Karpas-422 (cell line): ENCODE measurements at regions not wholly inside any gene's neighbourhood (a gene's known extent, or its start where the extent isn't known, plus 50 kb on each side); places are given as distances from the start of the nearest gene placed in this dataset.

Source experiments
- DNase-seq: peaks from one replicate; pipeline ENCODE4 v3.0.0-alpha.2; 2015
- H2AFZ ChIP-seq: fragments of 200-600 bp; sonication (generic); 2 replicates; pipeline ENCODE4 v1.6.1; 2014; ENCODE audit warnings: antibody characterized with exemption, low read length, mixed read lengths
- H3K27ac ChIP-seq: fragments of 200-600 bp; sonication (generic); 2 replicates; pipeline ENCODE4 v1.5.1; 2014; ENCODE audit warnings: mild to moderate bottlenecking, low read length, moderate library complexity
- H3K27me3 ChIP-seq: fragments of 200-600 bp; sonication (generic); 2 replicates; pipeline ENCODE4 v1.6.1; 2014; ENCODE audit warnings: low read length, mixed read lengths
- H3K36me3 ChIP-seq: fragments of 200-600 bp; sonication (generic); 2 replicates; pipeline ENCODE4 v1.6.1; 2014; ENCODE audit warnings: low read length, mixed read lengths; ENCODE audit not compliant: insufficient read depth
- H3K4me1 ChIP-seq: fragments of 200-600 bp; sonication (generic); 2 replicates; pipeline ENCODE4 v1.6.1; 2014; ENCODE audit warnings: mild to moderate bottlenecking, low read length, mixed read lengths
- H3K4me2 ChIP-seq: fragments of 200-600 bp; sonication (generic); 2 replicates; pipeline ENCODE4 v1.6.1; 2014; ENCODE audit warnings: low read length, low read depth, mild to moderate bottlenecking; ENCODE audit not compliant: poor library complexity, severe bottlenecking
- H3K4me3 ChIP-seq: fragments of 200-600 bp; sonication (generic); 2 replicates; pipeline ENCODE4 v1.5.1; 2014; ENCODE audit warnings: mild to moderate bottlenecking, antibody characterized with exemption, low read length, mixed read lengths
- H3K79me2 ChIP-seq: fragments of 200-600 bp; sonication (generic); 2 replicates; pipeline ENCODE4 v1.6.1; 2014; ENCODE audit warnings: mild to moderate bottlenecking, low read length, mixed read lengths
- H3K9ac ChIP-seq: fragments of 200-600 bp; sonication (generic); 2 replicates; pipeline ENCODE4 v1.6.0; 2014; ENCODE audit warnings: low read length
- H3K9me2 ChIP-seq: fragments of 200-600 bp; sonication (generic), shearing (Covaris generic); replicated peaks from 2 replicates; pipeline ENCODE4 v1.6.0; 2014; ENCODE audit warnings: mild to moderate bottlenecking, low read length, moderate library complexity; ENCODE audit not compliant: insufficient read depth
- H3K9me3 ChIP-seq: fragments of 300-700, 200-600 bp; sonication (generic); 2 replicates; pipeline ENCODE4 v1.6.1; 2014; ENCODE audit warnings: low read length, mixed read lengths
- H4K20me1 ChIP-seq: fragments of 200-600 bp; sonication (generic); 2 replicates; pipeline ENCODE4 v1.6.1; 2014; ENCODE audit warnings: mild to moderate bottlenecking, antibody characterized with exemption, low read length, low read depth; ENCODE audit not compliant: insufficient read depth

DNA sequence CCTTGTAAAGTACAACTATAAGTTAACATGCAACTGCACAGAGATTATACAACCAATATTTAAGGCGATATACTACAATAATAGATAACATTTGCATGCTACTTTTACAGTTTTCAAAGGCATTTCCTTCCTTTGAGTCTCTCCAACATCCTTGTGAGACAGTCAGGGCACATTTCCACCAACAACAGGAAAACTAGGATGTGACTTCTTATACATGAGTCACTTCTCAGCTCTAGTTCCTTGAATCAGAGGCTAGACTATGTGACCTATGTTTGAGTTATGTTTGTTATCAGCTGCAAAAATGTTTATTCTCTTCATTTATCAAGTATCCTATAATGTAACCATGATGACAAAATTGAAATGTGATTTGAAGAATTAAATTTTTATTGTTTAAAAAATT, 51.7 kb upstream of the TFAP2D start:
- Histone ChIP-seq H3K4me1 (no peaks in the 10 kb centered on the region), H3K4me2 (no peak overlapping the region)

More for the DNA sequence above, 51.7 kb upstream of the TFAP2D start:
- no peaks in the 10 kb centered on the region for H3K9me2 ChIP-seq
- no peak overlapping the region for H2AFZ ChIP-seq
- H4K20me1 ChIP-seq: no peaks in the 10 kb centered on the region
- DNase-seq: no peak
- no peak overlapping the region for H3K4me3 ChIP-seq
- H3K36me3 ChIP-seq: no peaks in the 10 kb centered on the region
- no peak overlapping the region for H3K9ac ChIP-seq
- no peaks in the 10 kb centered on the region for H3K27me3 ChIP-seq
- H3K79me2 ChIP-seq: no peaks in the 10 kb centered on the region
- H3K27ac ChIP-seq: no peak overlapping the region
- peaks cover 5% of the 10 kb centered on the region; the same call in 1 of the 2 replicates for H3K9me3 ChIP-seq
